ENCODE measurements at regions not wholly inside any gene's neighbourhood (a gene's known extent, or its start where the extent isn't known, plus 50 kb on each side); places are given as distances from the start of the nearest gene placed in this dataset.
"Not testable (repeated sequence)": the region's sequence is repeated elsewhere in the genome, so short reads cannot be mapped to it uniquely, and the experiment has no call there.

- H3K79me2 ChIP-seq (ENCODE audit: insufficient read depth, low read length); DNase-seq; H3K27me3 Mint-ChIP-seq (ENCODE audit: low read depth in 3 of 3); H3K4me2 ChIP-seq (replicated peaks; ENCODE audit: extremely low read depth, low read length, poor library complexity, severe bottlenecking); intact Hi-C loops (cut with micrococcal nuclease); H3K27me3 ChIP-seq (ENCODE audit: control insufficient read depth in 2 of 2, insufficient read depth in 2 of 2, low read length in 2 of 2); H3K9me3 Mint-ChIP-seq; H3K9me3 ChIP-seq (replicated peaks in 1 of 2; ENCODE audit: control insufficient read depth in 1 of 2, insufficient read depth in 1 of 2, low read length in 2 of 2); H3K27ac Mint-ChIP-seq; H4K20me1 ChIP-seq (ENCODE audit: insufficient read depth, low read length); H3K9ac ChIP-seq (ENCODE audit: insufficient read depth, low read length, poor library complexity, severe bottlenecking); H3K27ac ChIP-seq (ENCODE audit: low read depth in 1 of 2, low read length in 2 of 2); H3K4me3 Mint-ChIP-seq; H2AFZ ChIP-seq (ENCODE audit: insufficient read depth, low read depth, low read length, poor library complexity, severe bottlenecking); H3K36me3 ChIP-seq (replicated peaks in 1 of 2; ENCODE audit: control insufficient read depth in 1 of 2, insufficient read depth in 2 of 2, low read length in 2 of 2); H3K4me3 ChIP-seq (replicated peaks in 1 of 3; ENCODE audit: low read depth in 2 of 3, low read length in 3 of 3); H3K4me1 ChIP-seq (ENCODE audit: control insufficient read depth in 1 of 2, insufficient read depth in 2 of 2, low read length in 2 of 2); H3K36me3 Mint-ChIP-seq; H3K4me1 Mint-ChIP-seq: not testable (repeated sequence)
- WGBS (ENCODE audit: insufficient coverage) = 38% methylated on average over 1 of the region's 5 CpGs
Measured at GRCh38 chr17:16854636-16855035, 117.3 kb downstream of the TNFRSF13B start.

DNA sequence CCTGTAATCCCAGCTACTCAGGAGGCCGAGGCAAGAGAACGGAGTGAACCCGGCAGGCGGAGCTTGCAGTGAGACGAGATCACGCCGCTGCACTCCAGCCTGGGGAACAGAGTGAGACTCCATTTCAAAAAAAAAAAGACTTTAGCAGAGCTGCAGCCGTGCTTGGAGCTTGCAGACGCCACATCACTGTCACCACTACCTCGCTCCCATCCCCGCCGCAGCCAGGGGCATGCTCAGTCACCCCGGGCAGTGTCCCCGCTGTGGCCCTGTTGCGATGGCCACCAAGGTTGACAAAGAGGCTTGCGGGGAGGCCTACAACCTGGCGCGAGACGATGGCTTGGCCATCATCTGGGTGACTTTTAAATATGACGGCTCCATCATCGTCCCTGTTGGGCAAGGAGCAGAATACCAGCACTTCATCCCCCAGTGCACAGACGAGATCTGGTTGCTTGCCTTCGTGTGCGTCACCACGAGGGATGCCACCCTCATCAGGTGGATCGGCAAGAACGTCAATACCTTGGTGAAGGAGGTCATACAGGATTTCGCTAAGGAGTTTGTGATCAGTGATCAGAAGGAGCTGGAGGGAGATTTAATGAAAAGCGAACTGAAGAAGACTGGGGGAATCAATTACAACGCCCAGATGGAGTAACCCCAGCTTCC lies 118.1 kb downstream of the TNFRSF13B start:
- H3K4me3 Mint-ChIP-seq = no peak overlapping the region
- peaks cover 0 to 7% (median 0%) of the 10 kb centered on the region in 7 donors for H3K9me3 Mint-ChIP-seq
- no peak overlapping the region for H2AFZ ChIP-seq (ENCODE audit: insufficient read depth, low read depth, low read length, poor library complexity, severe bottlenecking)
- no peak overlapping the region for H3K4me2 ChIP-seq (replicated peaks; ENCODE audit: extremely low read depth, low read length, poor library complexity, severe bottlenecking)
- no peak overlapping the region for H3K9ac ChIP-seq (ENCODE audit: insufficient read depth, low read length, poor library complexity, severe bottlenecking)
- H3K36me3 Mint-ChIP-seq = no peaks in the 10 kb centered on the region
- no peak overlapping the region for H3K27ac ChIP-seq (ENCODE audit: low read depth in 1 of 2, low read length in 2 of 2)
- 86% methylated on average over 18 of the region's 30 CpGs for WGBS (ENCODE audit: insufficient coverage)
- intact Hi-C loops (cut with micrococcal nuclease) = no loop called here
- DNase-seq = no peak
- H3K36me3 ChIP-seq (replicated peaks in 1 of 2; ENCODE audit: control insufficient read depth in 1 of 2, insufficient read depth in 2 of 2, low read length in 2 of 2) = no peaks in the 10 kb centered on the region
- H3K27ac Mint-ChIP-seq = no peak overlapping the region
- H3K4me1 ChIP-seq (ENCODE audit: control insufficient read depth in 1 of 2, insufficient read depth in 2 of 2, low read length in 2 of 2) = no peaks in the 10 kb centered on the region
- H3K4me3 ChIP-seq (replicated peaks in 1 of 3; ENCODE audit: low read depth in 2 of 3, low read length in 3 of 3) = no peak overlapping the region
- no peaks in the 10 kb centered on the region for H3K27me3 ChIP-seq (ENCODE audit: control insufficient read depth in 2 of 2, insufficient read depth in 2 of 2, low read length in 2 of 2)
- no peaks in the 10 kb centered on the region for H3K4me1 Mint-ChIP-seq
- peaks cover 6 to 9% (median 7%) of the 10 kb centered on the region in 3 donors for H3K27me3 Mint-ChIP-seq (ENCODE audit: low read depth in 3 of 3)
- no peaks in the 10 kb centered on the region for H3K79me2 ChIP-seq (ENCODE audit: insufficient read depth, low read length)
- TF ChIP-seq, protein P1, sequence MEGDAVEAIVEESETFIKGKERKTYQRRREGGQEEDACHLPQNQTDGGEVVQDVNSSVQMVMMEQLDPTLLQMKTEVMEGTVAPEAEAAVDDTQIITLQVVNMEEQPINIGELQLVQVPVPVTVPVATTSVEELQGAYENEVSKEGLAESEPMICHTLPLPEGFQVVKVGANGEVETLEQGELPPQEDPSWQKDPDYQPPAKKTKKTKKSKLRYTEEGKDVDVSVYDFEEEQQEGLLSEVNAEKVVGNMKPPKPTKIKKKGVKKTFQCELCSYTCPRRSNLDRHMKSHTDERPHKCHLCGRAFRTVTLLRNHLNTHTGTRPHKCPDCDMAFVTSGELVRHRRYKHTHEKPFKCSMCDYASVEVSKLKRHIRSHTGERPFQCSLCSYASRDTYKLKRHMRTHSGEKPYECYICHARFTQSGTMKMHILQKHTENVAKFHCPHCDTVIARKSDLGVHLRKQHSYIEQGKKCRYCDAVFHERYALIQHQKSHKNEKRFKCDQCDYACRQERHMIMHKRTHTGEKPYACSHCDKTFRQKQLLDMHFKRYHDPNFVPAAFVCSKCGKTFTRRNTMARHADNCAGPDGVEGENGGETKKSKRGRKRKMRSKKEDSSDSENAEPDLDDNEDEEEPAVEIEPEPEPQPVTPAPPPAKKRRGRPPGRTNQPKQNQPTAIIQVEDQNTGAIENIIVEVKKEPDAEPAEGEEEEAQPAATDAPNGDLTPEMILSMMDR (IDR thresholded peaks at IDR 0.05) = no peak
- H4K20me1 ChIP-seq (ENCODE audit: insufficient read depth, low read length) = no peaks in the 10 kb centered on the region
- no peaks in the 10 kb centered on the region for H3K9me3 ChIP-seq (replicated peaks in 1 of 2; ENCODE audit: control insufficient read depth in 1 of 2, insufficient read depth in 1 of 2, low read length in 2 of 2)

- H3K27me3 Mint-ChIP-seq (ENCODE audit: low read depth in 3 of 3); H2AFZ ChIP-seq (ENCODE audit: insufficient read depth, low read depth, low read length, poor library complexity, severe bottlenecking); H3K36me3 Mint-ChIP-seq; H3K4me2 ChIP-seq (replicated peaks; ENCODE audit: extremely low read depth, low read length, poor library complexity, severe bottlenecking); H3K36me3 ChIP-seq (replicated peaks in 1 of 2; ENCODE audit: control insufficient read depth in 1 of 2, insufficient read depth in 2 of 2, low read length in 2 of 2); H3K27ac ChIP-seq (ENCODE audit: low read depth in 1 of 2, low read length in 2 of 2); H3K4me3 Mint-ChIP-seq; H3K9me3 ChIP-seq (replicated peaks in 1 of 2; ENCODE audit: control insufficient read depth in 1 of 2, insufficient read depth in 1 of 2, low read length in 2 of 2); H3K27me3 ChIP-seq (ENCODE audit: control insufficient read depth in 2 of 2, insufficient read depth in 2 of 2, low read length in 2 of 2); H3K4me3 ChIP-seq (replicated peaks in 1 of 3; ENCODE audit: low read depth in 2 of 3, low read length in 3 of 3); H3K27ac Mint-ChIP-seq; intact Hi-C loops (cut with micrococcal nuclease); H3K9ac ChIP-seq (ENCODE audit: insufficient read depth, low read length, poor library complexity, severe bottlenecking); H4K20me1 ChIP-seq (ENCODE audit: insufficient read depth, low read length); H3K4me1 ChIP-seq (ENCODE audit: control insufficient read depth in 1 of 2, insufficient read depth in 2 of 2, low read length in 2 of 2); H3K79me2 ChIP-seq (ENCODE audit: insufficient read depth, low read length); H3K9me3 Mint-ChIP-seq; DNase-seq; H3K4me1 Mint-ChIP-seq: not testable (repeated sequence)
- WGBS (ENCODE audit: insufficient coverage) = no CpG with 5 or more reads among the region's 7 CpGs
Measured at GRCh38 chr17:16849861-16850260, 122.1 kb downstream of the TNFRSF13B start.

GRCh38 chr17:16848997-16849396 lies 122.9 kb downstream of the TNFRSF13B start:
- H3K27ac Mint-ChIP-seq; DNase-seq; H3K4me3 Mint-ChIP-seq; H3K4me1 Mint-ChIP-seq; H3K27ac ChIP-seq (ENCODE audit: low read depth in 1 of 2, low read length in 2 of 2); H3K4me3 ChIP-seq (replicated peaks in 1 of 3; ENCODE audit: low read depth in 2 of 3, low read length in 3 of 3); H3K27me3 Mint-ChIP-seq (ENCODE audit: low read depth in 3 of 3); H4K20me1 ChIP-seq (ENCODE audit: insufficient read depth, low read length); H3K9me3 ChIP-seq (replicated peaks in 1 of 2; ENCODE audit: control insufficient read depth in 1 of 2, insufficient read depth in 1 of 2, low read length in 2 of 2); H3K36me3 ChIP-seq (replicated peaks in 1 of 2; ENCODE audit: control insufficient read depth in 1 of 2, insufficient read depth in 2 of 2, low read length in 2 of 2); H3K9ac ChIP-seq (ENCODE audit: insufficient read depth, low read length, poor library complexity, severe bottlenecking); H3K9me3 Mint-ChIP-seq; H3K36me3 Mint-ChIP-seq; H2AFZ ChIP-seq (ENCODE audit: insufficient read depth, low read depth, low read length, poor library complexity, severe bottlenecking); H3K27me3 ChIP-seq (ENCODE audit: control insufficient read depth in 2 of 2, insufficient read depth in 2 of 2, low read length in 2 of 2); H3K79me2 ChIP-seq (ENCODE audit: insufficient read depth, low read length); H3K4me1 ChIP-seq (ENCODE audit: control insufficient read depth in 1 of 2, insufficient read depth in 2 of 2, low read length in 2 of 2); intact Hi-C loops (cut with micrococcal nuclease); H3K4me2 ChIP-seq (replicated peaks; ENCODE audit: extremely low read depth, low read length, poor library complexity, severe bottlenecking): not testable (repeated sequence)
- WGBS (ENCODE audit: insufficient coverage) = no CpG with 5 or more reads among the region's 14 CpGs

Data from CD14-positive monocyte (primary cell).